ENCODE measurements at regions not wholly inside any gene's neighbourhood (a gene's known extent, or its start where the extent isn't known, plus 50 kb on each side); places are given as distances from the start of the nearest gene placed in this dataset.
"Not testable (repeated sequence)": the region's sequence is repeated elsewhere in the genome, so short reads cannot be mapped to it uniquely, and the experiment has no call there.

GRCh38 chr16:75881280-75881679 lies 155.0 kb upstream of the CPHXL start:
- not testable (repeated sequence) for TF ChIP-seq RAD21 (CRISPR knock-in tag; IDR thresholded peaks at IDR 0.05); CTCF (CRISPR knock-in tag; IDR thresholded peaks at IDR 0.05); ARID2 (CRISPR knock-in tag; IDR thresholded peaks at IDR 0.05; ENCODE audit: borderline replicate concordance); ZNF224 (CRISPR knock-in tag; IDR thresholded peaks at IDR 0.05); SMC3 (IDR thresholded peaks at IDR 0.05; ENCODE audit: low read length); ASH2L (IDR thresholded peaks at IDR 0.05; ENCODE audit: insufficient read length, low read depth, low read length); ZNF431 (CRISPR knock-in tag; IDR thresholded peaks at IDR 0.05; ENCODE audit: borderline replicate concordance, low read depth); SIX4 (CRISPR knock-in tag; IDR thresholded peaks at IDR 0.05); ZZZ3 (CRISPR knock-in tag; IDR thresholded peaks at IDR 0.05; ENCODE audit: borderline replicate concordance); ZBTB34 (CRISPR knock-in tag; IDR thresholded peaks at IDR 0.05)

All from HepG2 (cell line).